ENCODE measurements at regions not wholly inside any gene's neighbourhood (a gene's known extent, or its start where the extent isn't known, plus 50 kb on each side); places are given as distances from the start of the nearest gene placed in this dataset.
"Not testable (repeated sequence)": the region's sequence is repeated elsewhere in the genome, so short reads cannot be mapped to it uniquely, and the experiment has no call there.

DNA sequence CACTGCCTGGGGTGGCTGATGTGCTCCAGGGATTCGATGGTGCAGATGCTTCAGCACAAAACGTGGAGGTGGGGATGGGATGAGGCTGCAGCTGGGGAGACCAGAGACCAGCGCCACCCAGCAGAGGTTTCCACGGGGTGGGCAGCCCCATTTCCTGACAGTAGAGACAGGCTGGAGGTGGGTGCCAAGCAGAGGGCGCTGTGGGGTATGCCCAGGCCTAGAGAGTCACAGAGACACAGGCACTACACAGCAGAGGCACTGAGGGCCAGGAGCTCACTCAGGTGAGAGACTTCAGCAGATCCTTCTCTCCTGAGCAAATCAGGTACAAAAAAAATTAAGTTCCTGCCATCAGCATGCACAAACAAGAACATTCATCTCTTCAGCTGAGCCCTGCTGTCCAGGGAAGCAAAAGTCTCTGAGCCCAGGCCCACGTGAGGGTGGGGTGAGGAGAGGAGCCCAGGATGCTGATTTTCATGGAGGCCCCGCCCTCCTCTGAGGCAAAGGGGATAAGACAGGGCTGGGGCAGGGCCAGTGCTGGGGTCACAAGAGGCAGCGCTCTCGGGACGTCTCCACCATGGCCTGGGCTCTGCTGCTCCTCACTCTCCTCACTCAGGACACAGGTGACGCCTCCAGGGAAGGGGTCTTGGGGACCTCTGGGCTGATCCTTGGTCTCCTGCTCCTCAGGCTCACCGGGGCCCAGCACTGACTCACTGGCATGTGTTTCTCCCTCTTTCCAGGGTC lies 53.1 kb downstream of the GGTLC2 start:
- DNase-seq, result no peak

GRCh38 chr22:22698263-22698750 lies 53.9 kb downstream of the GGTLC2 start:
- DNase-seq, result no peak

- no peak for DNase-seq
Observed at GRCh38 chr22:22700631-22701030, 56.2 kb downstream of the GGTLC2 start.

- DNase-seq, result not testable (repeated sequence)
Observed at GRCh38 chr22:22701557-22701956, 57.1 kb downstream of the GGTLC2 start.

GRCh38 chr22:22702237-22703202 lies 58.1 kb downstream of the GGTLC2 start:
- no peak for DNase-seq

DNA sequence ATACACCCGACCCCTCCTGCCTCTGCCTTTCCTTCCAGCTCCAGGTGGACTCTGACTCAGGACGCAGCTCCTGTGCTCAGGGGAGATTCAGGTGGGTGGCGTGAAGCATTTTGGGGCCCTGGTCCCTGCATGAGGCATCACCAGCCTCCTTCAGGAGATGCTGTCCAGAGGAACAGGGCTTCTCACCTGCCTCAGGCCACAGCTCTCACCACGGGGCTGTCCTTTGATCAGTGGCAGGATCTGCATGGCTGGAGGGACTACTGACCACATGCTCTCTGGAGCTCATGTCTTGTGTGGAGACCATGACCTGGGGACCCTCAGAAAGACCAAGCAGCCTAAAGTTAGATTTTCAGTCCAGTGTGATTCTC lies 58.8 kb downstream of the GGTLC2 start:
- DNase-seq, result no peak

DNA sequence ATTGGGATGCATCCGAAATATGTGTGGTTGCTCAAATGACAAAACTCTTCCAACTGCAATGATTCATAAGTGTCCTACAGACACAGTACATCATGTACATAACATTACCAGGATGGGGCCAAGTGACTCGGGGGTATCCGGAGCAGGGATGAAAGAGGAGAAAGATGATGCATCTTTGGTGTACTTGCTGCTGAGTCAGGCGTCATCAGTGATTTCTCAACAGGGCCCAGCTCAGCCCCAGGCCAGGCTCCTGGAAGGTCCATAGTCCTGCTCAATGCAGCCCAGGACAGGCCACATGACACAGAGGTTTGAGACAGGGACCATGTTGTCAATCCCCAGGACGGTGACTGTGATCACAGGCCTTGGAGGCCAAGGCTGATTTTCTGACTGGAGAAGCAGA lies 59.3 kb downstream of the GGTLC2 start:
- no peak for DNase-seq

- no peak for DNase-seq
Observed at GRCh38 chr22:22704156-22704946, 59.9 kb downstream of the GGTLC2 start.

DNA sequence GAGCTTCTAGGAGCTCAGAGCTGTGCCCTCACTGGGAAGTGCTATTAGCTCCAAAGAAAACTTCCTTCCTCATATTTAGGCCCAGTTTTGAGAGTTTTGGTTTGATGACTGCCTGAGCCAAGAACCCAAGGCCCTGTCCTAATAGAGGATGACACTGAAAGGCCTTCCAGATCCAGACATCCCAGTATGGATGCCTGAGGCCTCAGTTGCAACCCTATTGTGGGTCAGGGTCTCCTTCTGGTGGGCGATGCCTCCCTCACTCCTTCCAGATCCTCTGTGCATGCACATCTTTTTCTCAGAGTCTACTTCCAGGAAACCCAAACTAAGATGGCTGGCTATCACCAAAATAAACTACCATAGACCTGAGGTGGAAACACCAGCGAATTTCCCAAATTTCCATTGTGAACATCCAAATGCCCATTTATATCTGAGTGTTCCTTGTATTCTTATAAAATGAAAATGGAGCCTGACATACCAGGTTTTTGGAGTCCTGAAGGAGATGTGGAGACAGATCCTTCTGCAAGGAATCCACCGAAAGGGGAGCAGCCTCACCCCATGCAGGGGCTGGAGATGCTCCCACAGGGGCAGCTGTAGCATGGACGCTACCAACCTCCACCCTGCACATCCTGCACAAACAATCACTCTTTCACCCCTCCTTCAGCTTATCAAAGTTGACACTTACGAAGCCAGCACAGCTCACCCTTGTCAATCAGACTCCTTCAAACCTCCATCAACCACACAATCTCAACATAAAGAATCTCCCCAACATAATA lies 61.1 kb downstream of the GGTLC2 start:
- no peak for DNase-seq

- no peak for DNase-seq
Observed at GRCh38 chr22:22706253-22706915, 62.0 kb downstream of the GGTLC2 start.

GRCh38 chr22:22709719-22710445 lies 65.5 kb downstream of the GGTLC2 start:
- no peak for DNase-seq

GRCh38 chr22:22710719-22711531 lies 66.5 kb downstream of the GGTLC2 start:
- no peak for DNase-seq

- DNase-seq, result no peak
Observed at GRCh38 chr22:22711532-22711913, 67.1 kb downstream of the GGTLC2 start.

- DNase-seq, result no peak
Observed at GRCh38 chr22:22712092-22712658, 67.8 kb downstream of the GGTLC2 start.

- no peak for DNase-seq
Observed at GRCh38 chr22:22712666-22713365, 68.4 kb downstream of the GGTLC2 start.

- no peak for DNase-seq
Observed at GRCh38 chr22:22713416-22713815, 69.0 kb downstream of the GGTLC2 start.

- DNase-seq, result no peak
Observed at GRCh38 chr22:22714600-22715335, 70.4 kb downstream of the GGTLC2 start.

DNA sequence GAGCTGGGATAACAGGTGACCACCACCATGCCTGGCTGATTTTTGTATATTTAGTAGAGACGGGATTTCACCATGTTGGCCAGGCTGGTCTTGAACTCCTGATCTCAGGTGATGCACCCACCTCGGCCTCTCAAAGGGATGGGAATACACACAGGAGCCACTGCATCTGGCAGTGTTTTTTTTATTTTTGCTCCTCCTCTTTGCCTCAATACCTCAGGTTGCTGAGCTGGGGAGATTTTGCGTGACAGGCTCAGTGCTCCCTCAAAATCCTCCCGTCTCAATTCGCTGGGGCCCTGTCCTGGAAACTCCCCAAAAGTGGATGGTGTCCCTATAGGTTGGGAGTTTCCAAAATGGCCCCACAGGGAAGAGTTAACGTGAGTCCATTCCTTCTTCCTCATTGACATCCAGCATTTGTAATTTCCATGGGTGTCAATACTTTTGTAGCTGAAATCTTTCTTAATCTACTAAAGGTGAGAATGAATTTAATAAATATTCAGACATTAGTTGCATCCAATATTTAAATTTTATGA lies 71.8 kb downstream of the GGTLC2 start:
- no peak for DNase-seq

Measured in DMS79 (cell line).